ENCODE measurements at regions not wholly inside any gene's neighbourhood (a gene's known extent, or its start where the extent isn't known, plus 50 kb on each side); places are given as distances from the start of the nearest gene placed in this dataset.
A peak's percentile ranks its signal among the peaks of the same experiment; 100 is the strongest.

DNA sequence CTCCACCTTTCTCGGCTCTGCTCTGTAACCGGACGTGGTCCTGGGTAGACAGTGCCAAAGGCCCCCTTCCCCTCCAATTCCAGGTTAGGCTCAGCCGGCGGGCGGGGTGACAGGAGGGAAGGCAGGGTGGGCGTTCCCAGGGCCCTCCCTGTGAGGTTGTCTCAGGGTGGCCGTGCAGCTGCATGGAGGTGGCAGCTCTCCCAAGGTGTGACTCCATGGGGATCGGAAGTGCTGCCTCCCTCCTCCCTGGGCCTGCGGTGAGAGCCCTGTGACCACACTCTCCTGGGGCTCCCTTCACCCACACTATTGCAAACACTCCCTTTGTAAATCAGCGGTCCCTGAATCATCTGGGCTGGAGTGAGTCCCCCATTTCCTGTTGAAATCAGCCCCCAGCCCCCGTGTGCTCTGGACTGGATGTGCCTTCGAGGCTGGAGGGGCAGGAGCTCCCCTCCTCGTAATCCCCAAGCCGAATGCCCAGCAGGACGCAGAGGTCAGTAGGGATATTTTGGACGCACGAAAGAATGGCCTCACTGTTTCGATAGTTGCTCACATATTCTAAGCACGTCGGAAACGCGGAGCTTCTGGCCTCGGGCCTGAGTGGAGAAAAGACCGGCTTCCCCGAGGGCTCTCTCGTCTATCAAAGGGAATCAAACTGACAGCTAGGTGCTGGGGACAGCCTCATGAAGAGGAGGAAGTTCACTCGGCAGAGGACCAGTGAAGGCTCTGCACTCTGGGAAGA is 107.6 kb upstream of the COL5A1 start (continued):
- TF ChIP-seq, protein P1, sequence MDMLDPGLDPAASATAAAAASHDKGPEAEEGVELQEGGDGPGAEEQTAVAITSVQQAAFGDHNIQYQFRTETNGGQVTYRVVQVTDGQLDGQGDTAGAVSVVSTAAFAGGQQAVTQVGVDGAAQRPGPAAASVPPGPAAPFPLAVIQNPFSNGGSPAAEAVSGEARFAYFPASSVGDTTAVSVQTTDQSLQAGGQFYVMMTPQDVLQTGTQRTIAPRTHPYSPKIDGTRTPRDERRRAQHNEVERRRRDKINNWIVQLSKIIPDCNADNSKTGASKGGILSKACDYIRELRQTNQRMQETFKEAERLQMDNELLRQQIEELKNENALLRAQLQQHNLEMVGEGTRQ (IDR thresholded peaks at IDR 0.05; ENCODE audit: low read depth, low read length) = no peak

DNA sequence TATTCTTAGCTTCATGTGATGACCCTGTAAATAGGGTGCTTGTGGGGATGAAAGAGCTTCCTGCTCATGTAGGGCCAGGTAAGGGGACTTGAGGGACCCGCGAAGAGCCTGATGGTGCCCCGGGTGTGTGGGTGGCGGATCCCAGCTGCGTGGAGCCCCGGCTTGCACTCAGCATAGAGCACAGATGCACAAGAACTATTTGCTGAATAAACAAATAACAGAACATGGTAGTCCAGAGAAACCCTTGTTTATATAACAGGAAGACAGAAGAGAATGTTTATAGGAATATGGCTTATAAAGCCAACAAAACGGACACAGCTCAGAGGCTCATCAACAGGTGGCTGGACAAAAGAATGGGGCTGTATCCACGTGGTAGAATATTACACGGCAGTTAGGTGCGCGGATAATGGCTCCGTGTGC is 106.9 kb upstream of the COL5A1 start:
- Histone ChIP-seq H2BK15ac (ENCODE audit: low read depth, low read length) (no peak overlapping the region; the same call in 2 of the 3 replicates), H3K79me1 (ENCODE audit: low read depth in 1 of 2, low read length in 2 of 2) (no peaks in the 10 kb centered on the region), H4K5ac (ENCODE audit: low read depth, low read length) (no peak overlapping the region), H2AFZ (replicated peaks; ENCODE audit: low read length, poor library complexity) (peak overlapping the region; percentile 64), H3K27me3 (ENCODE audit: control insufficient read depth, insufficient read depth, low read length) (no peaks in the 10 kb centered on the region), H3K4ac (ENCODE audit: low read depth, low read length) (peak overlapping the region; percentile 58), H3K4me2 (ENCODE audit: low read depth, low read length) (no peak overlapping the region), H3K9ac (ENCODE audit: low read depth, low read length) (no peak overlapping the region), H3K9me3 (ENCODE audit: control insufficient read depth, insufficient read depth, low read length) (peaks cover 9% of the 10 kb centered on the region), H3K27ac (ENCODE audit: insufficient read depth, low read length) (no peak overlapping the region), H3K4me3 (ENCODE audit: insufficient read depth, low read depth, low read length) (no peak overlapping the region), H2BK120ac (ENCODE audit: low read depth, low read length) (peak overlapping the region; percentile 79), H3K23ac (ENCODE audit: low read depth, low read length) (no peak overlapping the region), H3K14ac (replicated peaks; ENCODE audit: low read depth, low read length) (no peak overlapping the region), H3K56ac (ENCODE audit: extremely low read depth, insufficient read depth, low read length) (no peak overlapping the region), H3K18ac (ENCODE audit: low read depth, low read length) (no peak overlapping the region), H2BK20ac (ENCODE audit: low read depth, low read length) (peak overlapping the region; percentile 93; the same call in 1 of the 2 replicates), H2AK5ac (ENCODE audit: low read depth, low read length) (peak overlapping the region; percentile 67), H2BK5ac (ENCODE audit: low read depth, low read length, poor library complexity, severe bottlenecking) (no peak overlapping the region), H4K8ac (ENCODE audit: low read depth in 2 of 2, low read length in 2 of 2) (peak overlapping the region in 1 of 2 experiments; percentile 63; a peak in 2 of 4 replicates), H3K36me3 (ENCODE audit: control insufficient read depth, insufficient read depth, low read length) (no peaks in the 10 kb centered on the region), H3K9me1 (ENCODE audit: insufficient read depth, low read length) (peaks cover 16% of the 10 kb centered on the region), H3K4me1 (ENCODE audit: control insufficient read depth, insufficient read depth, low read length) (peaks cover 23% of the 10 kb centered on the region), H4K20me1 (ENCODE audit: insufficient read depth, low read length) (no peaks in the 10 kb centered on the region), H4K91ac (ENCODE audit: insufficient read depth, low read depth, low read length) (peak overlapping the region; percentile 37; the same call in 1 of the 2 replicates), H2AK9ac (replicated peaks; ENCODE audit: low read depth, low read length, poor library complexity) (peak overlapping the region; percentile 87)
- WGBS, 2 experiments (ENCODE audit: extremely low coverage in 2 of 2, insufficient read length in 1 of 2) = no CpG with 5 or more reads among the region's 12 CpGs
- CTCF ChIA-PET = no interaction called here
- intact Hi-C loops (cut with micrococcal nuclease) (loop anchor here (1.0 to 10.0 kb wide), 2 partner anchors 31 to 80 kb away; no protein-coding TSS in a partner anchor), in situ Hi-C loops (cut with MboI; ENCODE audit: low sequenced_read_pairs) (no loop called here), dilution Hi-C loops (cut with HindIII; ENCODE audit: low sequenced_read_pairs, unreplicated experiment) (no loop called here)
- peak; percentile 85 for ATAC-seq (ENCODE audit: low read depth)
- TF ChIP-seq POLR2A (IDR thresholded peaks at IDR 0.05; ENCODE audit: low read depth, low read length) = no peak
- peak; percentile 91 for TF ChIP-seq MAFK (IDR thresholded peaks at IDR 0.05; ENCODE audit: low read depth, low read length)
- TF ChIP-seq CHD1 (IDR thresholded peaks at IDR 0.05; ENCODE audit: low read depth, low read length) = no peak
- TF ChIP-seq, protein P2, sequence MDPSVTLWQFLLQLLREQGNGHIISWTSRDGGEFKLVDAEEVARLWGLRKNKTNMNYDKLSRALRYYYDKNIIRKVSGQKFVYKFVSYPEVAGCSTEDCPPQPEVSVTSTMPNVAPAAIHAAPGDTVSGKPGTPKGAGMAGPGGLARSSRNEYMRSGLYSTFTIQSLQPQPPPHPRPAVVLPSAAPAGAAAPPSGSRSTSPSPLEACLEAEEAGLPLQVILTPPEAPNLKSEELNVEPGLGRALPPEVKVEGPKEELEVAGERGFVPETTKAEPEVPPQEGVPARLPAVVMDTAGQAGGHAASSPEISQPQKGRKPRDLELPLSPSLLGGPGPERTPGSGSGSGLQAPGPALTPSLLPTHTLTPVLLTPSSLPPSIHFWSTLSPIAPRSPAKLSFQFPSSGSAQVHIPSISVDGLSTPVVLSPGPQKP (IDR thresholded peaks at IDR 0.05; ENCODE audit: borderline replicate concordance, low read depth, low read length) = no peak
- TF ChIP-seq RCOR1 (IDR thresholded peaks at IDR 0.05; ENCODE audit: insufficient replicate concordance, low read length) = peak; percentile 88
- TF ChIP-seq SMC3 (IDR thresholded peaks at IDR 0.05; ENCODE audit: low read depth, low read length) = 0 out of 2 replicates have a peak, but pooled peaks have one; percentile 29
- TF ChIP-seq FOS (IDR thresholded peaks at IDR 0.05; ENCODE audit: low read depth, low read length) = 0 out of 2 replicates have a peak, but pooled peaks have one; percentile 25
- POLR2A ChIA-PET (ENCODE audit: unreplicated experiment) = no interaction called here
- peak; percentile 88 for DNase-seq
- BruUV-seq (replicated peaks) = no TSS peak

All from IMR-90 (cell line).